ENCODE measurements at regions not wholly inside any gene's neighbourhood (a gene's known extent, or its start where the extent isn't known, plus 50 kb on each side); places are given as distances from the start of the nearest gene placed in this dataset.

DNA sequence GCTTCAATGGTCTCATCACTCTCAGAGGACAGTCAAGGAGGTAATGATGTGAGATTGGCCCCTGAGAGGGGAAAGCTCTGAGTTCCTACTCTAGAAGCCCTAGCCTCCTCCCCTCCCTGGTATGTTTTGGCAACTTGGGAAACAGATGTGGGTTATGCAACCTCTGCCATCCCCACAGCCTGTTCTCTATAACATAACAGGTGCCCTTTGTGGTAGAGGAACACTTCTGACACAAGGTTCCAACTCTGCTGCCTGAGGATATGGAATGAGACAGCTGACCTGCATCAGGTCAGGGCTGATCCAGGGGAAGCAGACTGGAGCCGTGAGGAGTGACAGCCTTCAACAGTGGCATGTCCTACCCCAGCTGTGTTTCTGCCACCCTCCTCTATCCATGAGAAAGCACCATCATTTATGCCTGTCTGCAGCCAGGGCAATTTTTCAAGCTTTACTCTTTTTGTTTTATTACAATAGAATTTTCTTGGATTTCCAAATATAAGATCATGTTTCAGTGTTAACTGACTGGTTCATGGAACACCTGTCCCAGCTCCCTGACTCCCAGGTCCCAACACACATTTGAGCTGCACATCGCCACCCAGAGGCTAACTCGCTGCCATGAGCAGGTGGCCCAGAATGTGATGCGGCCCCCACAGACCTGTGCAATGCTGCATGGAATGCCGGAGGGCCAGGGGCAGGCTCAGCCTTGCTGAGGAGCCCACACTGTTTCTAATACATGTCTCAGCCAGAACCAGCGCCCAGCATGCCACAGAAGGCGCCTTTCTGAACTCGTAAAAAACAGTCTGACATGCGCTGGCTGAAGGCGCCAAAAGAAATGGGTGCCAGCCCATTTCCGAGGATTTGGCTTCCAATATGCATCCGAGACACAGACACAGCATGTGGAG is 124.8 kb upstream of the CHST15 start:
- peaks cover 44% of the 10 kb centered on the region for H3K4me1 Mint-ChIP-seq
- peaks cover 11% of the 10 kb centered on the region for H3K27me3 Mint-ChIP-seq (ENCODE audit: low read depth, poor library complexity)
- H3K36me3 Mint-ChIP-seq (ENCODE audit: low read depth): no peaks in the 10 kb centered on the region
- DNase-seq: no peak
- TF ChIP-seq, protein P1, sequence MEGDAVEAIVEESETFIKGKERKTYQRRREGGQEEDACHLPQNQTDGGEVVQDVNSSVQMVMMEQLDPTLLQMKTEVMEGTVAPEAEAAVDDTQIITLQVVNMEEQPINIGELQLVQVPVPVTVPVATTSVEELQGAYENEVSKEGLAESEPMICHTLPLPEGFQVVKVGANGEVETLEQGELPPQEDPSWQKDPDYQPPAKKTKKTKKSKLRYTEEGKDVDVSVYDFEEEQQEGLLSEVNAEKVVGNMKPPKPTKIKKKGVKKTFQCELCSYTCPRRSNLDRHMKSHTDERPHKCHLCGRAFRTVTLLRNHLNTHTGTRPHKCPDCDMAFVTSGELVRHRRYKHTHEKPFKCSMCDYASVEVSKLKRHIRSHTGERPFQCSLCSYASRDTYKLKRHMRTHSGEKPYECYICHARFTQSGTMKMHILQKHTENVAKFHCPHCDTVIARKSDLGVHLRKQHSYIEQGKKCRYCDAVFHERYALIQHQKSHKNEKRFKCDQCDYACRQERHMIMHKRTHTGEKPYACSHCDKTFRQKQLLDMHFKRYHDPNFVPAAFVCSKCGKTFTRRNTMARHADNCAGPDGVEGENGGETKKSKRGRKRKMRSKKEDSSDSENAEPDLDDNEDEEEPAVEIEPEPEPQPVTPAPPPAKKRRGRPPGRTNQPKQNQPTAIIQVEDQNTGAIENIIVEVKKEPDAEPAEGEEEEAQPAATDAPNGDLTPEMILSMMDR (IDR thresholded peaks at IDR 0.05): no peak
- H3K27ac Mint-ChIP-seq: no peak overlapping the region
- H3K4me3 Mint-ChIP-seq: no peak overlapping the region
- H3K9me3 Mint-ChIP-seq: no peaks in the 10 kb centered on the region

DNA sequence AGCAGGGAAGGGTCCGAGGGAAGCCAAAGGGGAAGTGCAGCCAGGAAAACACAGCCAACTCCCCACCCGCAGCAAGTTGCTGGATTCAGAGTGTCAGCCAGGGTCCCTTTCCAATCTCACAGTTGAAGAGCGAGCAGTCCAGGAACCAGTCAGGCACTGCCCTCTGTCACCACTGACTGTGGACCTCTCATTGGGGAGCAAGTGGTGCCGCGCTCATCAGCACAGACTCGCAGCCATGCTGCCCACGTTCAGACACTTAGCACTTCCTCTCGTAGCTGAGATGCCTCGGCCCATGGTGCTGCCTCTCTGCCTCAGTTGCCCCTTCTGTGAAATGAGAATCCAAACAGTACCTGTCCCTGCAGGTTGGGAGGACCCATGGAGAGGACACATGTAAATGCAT is 123.6 kb upstream of the CHST15 start:
- H3K36me3 Mint-ChIP-seq (ENCODE audit: low read depth): no peaks in the 10 kb centered on the region
- TF ChIP-seq, protein P1 (IDR thresholded peaks at IDR 0.05): no peak
- no peak overlapping the region for H3K27ac Mint-ChIP-seq
- H3K27me3 Mint-ChIP-seq (ENCODE audit: low read depth, poor library complexity): peaks cover 11% of the 10 kb centered on the region
- peaks cover 32% of the 10 kb centered on the region for H3K4me1 Mint-ChIP-seq
- no peaks in the 10 kb centered on the region for H3K9me3 Mint-ChIP-seq
- no peak overlapping the region for H3K4me3 Mint-ChIP-seq
- no peak for DNase-seq

DNA sequence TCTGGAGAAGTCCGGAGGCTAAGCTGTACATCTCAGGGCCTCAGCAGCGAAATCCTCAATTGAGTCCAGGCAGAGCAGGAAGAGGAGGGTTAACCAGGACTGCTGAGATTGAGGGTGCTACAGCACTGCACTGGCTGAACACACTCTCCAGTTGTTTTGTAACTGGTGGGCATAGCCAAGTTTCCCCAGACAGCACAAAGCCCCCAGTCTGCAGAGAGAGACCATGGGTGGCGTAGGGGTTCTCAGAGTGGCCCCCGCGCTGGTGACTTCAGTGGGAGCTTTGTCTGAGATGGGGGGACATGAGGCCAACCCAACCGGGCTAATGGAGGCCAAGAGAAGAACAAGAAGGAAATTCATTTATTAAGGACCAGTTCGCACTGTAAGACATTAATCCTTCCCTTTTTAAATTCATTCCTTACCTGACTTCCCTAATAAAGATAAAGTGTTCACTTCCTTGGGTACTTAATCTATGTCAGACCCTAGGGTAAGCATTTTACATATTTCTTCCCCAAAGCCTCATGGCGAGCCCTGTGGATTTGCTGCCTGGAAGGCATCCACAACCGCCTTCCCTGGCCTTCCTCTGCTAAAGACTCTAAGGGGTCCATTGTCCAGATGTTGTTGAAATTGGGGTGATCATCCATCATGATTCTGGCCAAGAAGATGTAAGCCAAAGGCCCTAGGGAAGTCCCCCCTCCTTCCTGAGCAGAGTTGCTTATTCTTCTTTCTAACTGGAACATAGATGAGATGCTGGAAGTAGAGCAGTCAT is 121.4 kb upstream of the CHST15 start:
- Mint-ChIP-seq H3K9me3 (peaks cover 10% of the 10 kb centered on the region), H3K27ac (peak overlapping the region; percentile 33), H3K4me3 (no peak overlapping the region), H3K27me3 (ENCODE audit: low read depth, poor library complexity) (peaks cover 14% of the 10 kb centered on the region), H3K36me3 (ENCODE audit: low read depth) (no peaks in the 10 kb centered on the region), H3K4me1 (peaks cover 12% of the 10 kb centered on the region)
- DNase-seq: no peak
- TF ChIP-seq, protein P1 (IDR thresholded peaks at IDR 0.05): no peak

DNA sequence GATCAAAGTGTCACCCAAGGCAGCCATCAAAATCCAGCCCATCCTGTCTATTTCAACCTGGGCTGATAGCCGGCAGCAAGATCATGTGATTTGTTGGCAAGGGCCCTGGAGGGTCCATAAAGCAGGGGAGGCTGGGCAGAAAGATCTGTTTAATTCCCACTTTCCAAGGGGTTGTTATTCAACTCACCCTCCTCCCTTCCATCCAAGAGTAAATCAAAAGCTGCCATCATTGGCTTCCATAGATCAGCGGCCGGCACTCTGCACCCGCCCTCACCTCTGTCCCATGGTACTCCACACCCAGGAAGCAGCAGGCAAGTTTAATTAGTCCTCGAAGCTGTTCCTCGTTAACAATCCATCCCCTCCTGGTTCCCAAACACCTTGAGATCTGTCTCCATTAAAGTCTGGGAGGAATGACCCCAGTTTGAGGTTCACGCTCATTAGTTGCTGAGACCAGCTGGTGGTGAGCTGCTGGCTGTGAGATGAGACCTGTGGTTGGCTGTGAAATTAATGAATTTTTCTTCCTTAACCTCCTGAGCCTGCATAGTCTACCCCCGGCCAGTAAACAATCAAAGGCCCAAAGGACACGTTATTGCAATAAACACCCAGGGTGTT is 120.6 kb upstream of the CHST15 start:
- Mint-ChIP-seq H3K27me3 (ENCODE audit: low read depth, poor library complexity) (peaks cover 14% of the 10 kb centered on the region), H3K4me3 (no peak overlapping the region), H3K9me3 (peaks cover 14% of the 10 kb centered on the region), H3K27ac (peak overlapping the region; percentile 33), H3K4me1 (peaks cover 12% of the 10 kb centered on the region), H3K36me3 (ENCODE audit: low read depth) (no peaks in the 10 kb centered on the region)
- TF ChIP-seq, protein P1 (IDR thresholded peaks at IDR 0.05): no peak
- no peak for DNase-seq

DNA sequence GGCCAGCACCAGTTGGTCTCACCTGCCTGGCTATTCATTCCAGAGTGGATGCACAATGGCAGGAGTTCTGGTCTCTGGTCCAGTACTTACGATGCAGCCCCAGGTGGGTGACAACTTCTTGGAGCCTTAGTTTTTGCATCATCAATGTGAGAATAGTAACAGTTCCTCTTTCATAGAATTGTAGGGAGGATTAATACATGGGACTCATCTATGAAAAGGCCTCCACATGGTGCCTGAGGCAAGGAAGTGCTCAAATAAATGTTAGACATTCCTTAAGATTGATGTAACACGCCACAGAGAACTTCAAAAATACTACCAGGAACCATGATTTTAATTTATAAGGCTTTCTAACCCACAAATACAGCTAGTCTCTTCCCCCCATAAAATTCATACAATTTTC is 120.1 kb upstream of the CHST15 start:
- no peaks in the 10 kb centered on the region for H3K36me3 Mint-ChIP-seq (ENCODE audit: low read depth)
- no peak overlapping the region for H3K4me3 Mint-ChIP-seq
- DNase-seq: no peak
- peaks cover 12% of the 10 kb centered on the region for H3K4me1 Mint-ChIP-seq
- H3K27ac Mint-ChIP-seq: no peak overlapping the region
- TF ChIP-seq, protein P1 (IDR thresholded peaks at IDR 0.05): no peak
- H3K9me3 Mint-ChIP-seq: peaks cover 14% of the 10 kb centered on the region
- peaks cover 14% of the 10 kb centered on the region for H3K27me3 Mint-ChIP-seq (ENCODE audit: low read depth, poor library complexity)
